M059J (cell line): ENCODE measurements at regions not wholly inside any gene's neighbourhood (a gene's known extent, or its start where the extent isn't known, plus 50 kb on each side); places are given as distances from the start of the nearest gene placed in this dataset.
"Not testable (repeated sequence)": the region's sequence is repeated elsewhere in the genome, so short reads cannot be mapped to it uniquely, and the experiment has no call there.

Experiments
- DNase-seq: peaks from one replicate; pipeline ENCODE4 v3.0.0-alpha.2; 2012; ENCODE audit warnings: low read depth

DNA sequence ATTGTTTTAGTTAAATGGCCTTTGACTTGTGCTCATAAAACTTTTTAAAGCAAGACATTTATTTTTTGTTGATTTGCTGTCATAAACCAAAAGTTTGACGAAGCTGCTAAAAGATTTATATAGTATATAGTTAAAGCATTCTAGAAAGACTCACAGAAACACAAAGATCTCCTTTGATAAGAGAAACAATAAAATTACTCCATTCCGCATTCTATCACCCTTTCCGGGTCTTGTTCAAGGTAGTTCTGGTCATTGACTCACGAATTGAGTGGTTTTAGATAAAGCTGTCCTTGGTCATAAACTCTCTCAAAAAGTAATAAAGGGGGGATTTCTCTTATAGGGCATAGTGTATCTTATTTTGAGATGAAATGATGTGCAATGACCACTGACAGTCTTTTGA is 1010.5 kb upstream of the NCAM2 start:
- no peak for DNase-seq

DNA sequence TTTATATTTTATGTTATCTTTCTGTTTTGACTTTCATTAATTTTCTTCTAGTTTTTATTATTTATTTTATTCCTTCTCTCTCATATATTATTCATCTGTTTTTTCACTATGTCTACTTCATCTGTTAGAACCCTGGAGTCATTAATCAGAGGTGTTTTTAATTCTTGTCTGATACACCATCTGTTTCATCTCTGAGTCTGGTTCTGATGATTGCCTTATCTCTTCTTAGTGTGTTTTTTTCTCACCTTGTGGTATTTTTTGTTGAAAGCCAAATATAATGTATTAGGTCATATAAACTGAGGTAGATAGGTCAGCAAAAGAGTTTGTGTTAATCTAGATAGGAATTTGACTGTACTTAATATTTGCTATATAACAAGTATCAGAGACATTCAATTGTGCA is 1005.7 kb upstream of the NCAM2 start:
- DNase-seq, result no peak

DNA sequence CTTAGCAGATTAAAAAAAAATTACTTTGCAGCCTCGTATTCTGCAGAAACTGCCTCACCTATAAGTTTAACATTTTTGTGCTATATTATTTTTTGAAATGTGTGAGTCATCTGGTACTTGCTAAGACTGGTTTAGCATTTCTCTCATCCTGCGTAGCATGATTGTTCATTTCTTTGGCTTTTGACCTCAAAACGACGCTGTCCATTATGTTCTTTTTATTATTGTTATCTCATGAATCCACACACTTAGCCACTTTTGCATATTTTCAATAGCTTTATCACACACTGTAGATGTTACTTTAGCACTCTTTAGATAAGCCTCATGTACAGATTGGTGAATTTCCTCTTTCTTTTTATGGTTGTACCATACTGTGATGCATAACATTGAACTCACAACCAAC is 1004.9 kb upstream of the NCAM2 start:
- DNase-seq, result no peak

DNA sequence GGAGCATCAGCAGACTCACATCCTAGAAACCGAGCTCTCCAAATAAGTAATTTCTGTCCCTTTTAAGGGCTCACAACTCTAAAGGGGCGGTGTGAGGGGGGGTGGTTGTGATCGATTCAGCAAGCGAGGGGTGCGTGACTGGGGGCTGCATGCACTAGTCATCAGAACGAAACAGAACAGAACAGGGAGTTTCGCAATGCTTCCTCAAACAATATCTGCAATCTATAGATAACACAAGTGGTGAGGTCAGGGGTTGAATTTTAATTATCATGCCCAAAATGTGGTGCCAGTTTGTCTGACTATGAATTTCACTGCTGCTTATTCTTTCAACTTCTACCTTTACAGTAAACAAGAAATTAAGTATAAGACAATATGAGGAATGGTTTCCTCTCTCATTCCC is 1003.0 kb upstream of the NCAM2 start:
- DNase-seq, result no peak

DNA sequence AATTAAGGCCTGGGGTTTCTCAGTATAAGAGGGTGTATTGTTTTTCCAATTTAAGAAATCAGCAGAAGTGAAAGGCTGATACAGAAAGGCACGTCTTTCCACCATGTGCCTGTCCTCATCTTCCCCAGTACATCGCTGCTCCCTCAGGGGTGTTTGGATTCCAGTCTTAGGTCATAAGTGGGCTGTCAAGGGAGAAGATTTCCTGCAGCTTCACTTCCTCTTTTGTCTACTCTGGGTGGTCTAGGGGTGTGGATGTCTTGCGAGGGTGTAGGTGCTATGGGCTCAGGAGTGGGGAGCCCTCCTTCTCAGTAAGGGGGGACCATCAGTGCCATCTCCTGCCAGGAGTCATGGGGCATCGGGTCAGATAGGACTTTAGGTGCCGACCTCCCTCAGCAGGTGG is 999.8 kb upstream of the NCAM2 start:
- no peak for DNase-seq

DNA sequence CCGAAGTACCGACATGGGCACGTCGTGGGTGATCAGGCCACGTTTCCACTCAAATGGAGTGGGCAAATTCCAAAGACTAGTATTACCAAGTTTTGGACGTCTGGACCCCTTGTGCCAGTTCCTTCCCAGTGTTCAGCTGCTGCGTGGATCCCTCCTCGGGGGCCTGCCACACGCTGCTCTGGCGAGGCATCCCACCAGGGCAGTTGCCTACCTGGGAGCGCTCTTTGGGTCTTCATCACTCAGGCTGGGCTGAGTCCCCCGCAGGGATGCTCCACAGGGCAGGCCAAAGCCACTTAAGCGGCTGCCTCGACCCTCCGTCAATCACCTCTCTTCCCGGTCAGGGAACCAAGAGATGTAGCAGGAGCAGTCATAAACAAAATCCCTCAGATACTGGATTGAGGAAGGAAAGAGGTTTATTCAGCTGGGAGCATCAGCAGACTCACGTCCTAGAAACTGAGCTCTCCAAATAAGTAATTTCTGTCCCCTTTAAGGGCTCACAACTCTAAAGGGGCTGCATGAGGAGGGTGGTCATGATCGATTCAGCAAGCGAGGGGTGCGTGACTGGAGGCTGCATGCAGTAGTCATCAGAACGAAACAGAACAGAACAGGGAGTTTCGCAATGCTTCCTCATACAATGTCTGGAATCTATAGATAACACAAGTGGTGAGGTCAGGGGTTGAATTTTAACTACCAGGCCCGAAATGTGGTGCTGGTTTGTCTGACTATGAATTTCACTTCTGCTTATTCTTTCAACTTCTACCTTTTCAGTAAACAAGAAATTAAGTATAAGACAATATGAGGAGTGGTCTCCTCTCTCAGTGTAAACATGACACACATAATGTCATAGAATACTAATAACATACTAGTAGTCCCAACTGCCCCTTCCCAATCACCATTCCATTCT is 998.6 kb upstream of the NCAM2 start:
- DNase-seq, result no peak

DNA sequence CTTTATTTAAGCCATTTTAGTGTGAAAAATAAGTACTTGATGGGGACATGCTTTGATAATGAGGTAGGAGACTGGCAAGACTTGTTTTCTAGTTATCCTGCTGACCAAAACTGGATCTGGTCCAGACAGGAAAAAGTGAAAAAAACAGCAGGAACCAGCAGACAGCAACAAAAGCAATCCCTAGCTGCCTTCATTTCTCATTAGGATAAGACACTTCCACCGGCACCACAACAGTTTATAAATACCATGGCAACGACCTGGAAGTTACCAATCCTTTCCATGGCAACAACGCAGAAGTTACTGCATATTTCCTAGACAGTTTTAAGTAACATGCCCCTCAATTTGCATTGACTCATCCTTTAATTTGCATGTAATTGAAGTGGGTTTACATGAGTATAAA is 993.8 kb upstream of the NCAM2 start:
- DNase-seq, result no peak

DNA sequence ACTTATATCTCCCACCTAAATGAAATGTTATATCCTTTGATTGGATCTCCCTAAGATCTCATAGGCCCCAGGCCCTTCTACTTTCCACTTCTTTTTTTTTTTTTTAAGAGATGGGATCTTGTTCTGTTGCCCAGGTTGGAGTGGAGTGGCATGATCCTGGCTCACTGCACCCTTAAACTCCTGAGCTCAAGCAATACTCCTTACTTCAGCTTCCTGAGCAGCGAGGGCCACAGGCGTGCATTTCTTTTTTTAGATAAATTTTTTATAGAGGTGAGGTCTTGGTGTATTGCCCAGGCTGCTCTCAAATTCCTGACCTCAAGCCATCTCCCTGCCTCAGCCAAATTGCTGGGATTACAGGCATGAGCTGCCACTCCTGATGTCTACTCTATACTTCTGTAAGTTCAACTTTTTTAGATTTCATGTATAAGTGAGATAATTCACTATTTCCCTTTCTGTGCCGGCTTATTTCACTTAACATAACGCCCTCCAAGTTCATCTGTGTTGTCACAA is 987.5 kb upstream of the NCAM2 start:
- no peak for DNase-seq

DNA sequence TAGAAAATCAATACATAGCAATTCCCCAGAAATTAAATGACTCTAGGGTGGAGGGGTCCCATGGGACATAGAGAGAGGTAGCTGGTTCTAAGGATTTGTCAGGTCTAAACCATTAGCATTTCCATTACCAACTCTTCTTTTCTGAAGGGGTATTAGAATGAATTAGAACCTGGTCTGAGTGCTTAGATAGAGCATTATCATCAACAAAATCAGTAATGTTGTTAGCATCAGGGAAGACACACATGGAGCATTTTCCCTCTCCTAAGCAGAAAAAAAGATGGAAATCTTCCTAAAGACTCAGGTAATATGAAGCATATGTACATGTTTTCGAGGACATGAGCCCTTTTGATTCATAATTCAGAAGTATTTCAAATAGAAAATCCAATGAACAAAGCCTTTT is 984.4 kb upstream of the NCAM2 start:
- DNase-seq, result no peak

DNA sequence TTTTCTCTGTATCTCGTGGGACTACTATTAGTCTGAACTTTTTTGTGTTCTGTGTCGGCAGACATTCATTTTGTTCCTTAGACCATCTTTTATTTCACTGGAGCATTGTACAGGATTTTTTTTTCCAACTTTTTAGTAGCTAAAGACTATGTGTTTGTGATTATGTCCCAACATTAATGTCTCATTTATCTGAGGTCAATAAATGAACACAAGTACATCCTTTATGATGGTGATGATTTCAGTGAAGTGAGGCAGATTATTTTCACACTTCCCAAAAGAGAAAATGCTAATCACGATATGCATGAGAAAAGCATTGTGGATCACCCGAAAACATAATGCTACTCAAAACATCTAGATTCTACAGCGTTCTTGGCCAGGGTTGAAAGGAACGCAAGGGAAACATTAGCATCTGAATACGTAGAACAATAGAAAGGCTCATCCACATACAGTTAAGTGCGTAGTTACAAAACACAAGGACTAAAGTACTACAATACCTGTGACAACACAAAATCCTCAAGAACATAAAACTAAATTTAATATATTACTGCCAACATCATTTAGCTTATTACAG is 981.7 kb upstream of the NCAM2 start:
- no peak for DNase-seq

DNA sequence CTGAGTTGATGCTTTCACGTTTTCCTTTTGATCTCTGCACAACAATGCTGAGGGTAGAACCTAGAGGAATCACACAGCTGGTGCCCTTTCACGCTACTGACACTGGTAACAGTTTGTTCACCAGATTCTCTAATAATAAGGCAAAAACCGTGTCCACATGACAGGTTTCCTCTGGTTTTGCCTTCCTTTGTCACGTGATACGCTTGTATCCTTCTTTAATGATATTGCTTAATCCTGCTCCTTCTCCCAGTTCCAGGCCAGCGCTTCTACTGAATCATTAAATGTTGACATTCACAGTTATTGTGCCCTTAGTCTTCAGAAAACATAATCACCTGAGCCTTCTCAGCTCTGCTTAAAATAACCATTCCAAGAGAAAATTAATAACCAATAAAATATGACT is 978.2 kb upstream of the NCAM2 start:
- DNase-seq, result no peak

DNA sequence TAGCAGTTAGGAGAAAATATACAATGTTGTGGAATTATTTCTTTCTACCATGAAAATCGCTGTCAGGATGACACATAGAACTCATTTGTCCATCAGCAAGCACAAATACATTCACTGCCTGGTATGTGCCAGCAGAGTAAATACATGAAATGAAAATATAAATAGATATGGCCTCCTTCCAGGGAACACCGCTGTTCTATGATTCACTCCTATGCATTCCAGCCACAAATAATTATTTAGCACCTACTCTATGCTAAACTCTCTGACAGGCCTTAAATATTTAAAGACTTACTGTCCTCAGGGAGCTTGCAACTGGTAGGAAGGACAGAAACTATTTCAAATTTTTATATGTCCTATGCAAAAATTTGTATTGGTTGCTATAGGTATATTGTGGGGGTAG is 975.0 kb upstream of the NCAM2 start:
- no peak for DNase-seq

DNA sequence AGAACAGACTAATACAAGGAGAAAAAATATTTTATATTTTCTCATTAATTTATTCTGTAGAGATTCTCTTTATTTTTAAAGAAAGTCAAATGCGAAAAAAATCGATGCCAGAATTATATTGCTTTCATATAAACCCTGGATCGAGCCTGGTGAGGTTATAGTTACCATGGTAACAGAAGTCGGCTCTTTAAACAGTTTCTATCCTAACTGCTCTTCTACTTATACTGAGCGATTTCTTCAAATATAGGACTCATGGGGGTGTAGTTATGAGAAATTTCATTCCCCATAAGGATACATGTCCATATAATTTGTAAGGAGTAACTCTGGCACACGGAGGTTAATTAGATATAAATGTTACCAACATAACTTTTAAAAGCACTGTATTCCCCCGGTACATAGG is 973.5 kb upstream of the NCAM2 start:
- DNase-seq, result no peak

DNA sequence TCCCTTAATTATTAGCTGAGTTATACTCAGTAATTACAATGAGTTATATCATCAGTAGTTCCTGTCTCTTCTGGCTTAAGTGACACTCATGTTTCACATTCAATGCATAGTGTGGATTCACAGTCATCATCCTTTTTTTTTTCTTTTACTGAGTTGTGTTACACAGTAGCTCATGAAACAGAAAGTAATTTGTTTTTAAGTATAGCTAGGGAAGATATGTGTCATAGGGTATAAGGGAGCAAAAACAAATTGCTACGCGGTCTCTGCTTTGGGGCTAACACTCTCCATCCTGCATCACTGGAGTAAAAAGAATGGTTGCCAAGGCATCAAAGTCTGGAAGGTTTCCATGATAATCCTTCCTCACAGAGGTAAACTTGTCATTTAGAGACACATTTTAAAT is 971.7 kb upstream of the NCAM2 start:
- DNase-seq, result no peak

DNA sequence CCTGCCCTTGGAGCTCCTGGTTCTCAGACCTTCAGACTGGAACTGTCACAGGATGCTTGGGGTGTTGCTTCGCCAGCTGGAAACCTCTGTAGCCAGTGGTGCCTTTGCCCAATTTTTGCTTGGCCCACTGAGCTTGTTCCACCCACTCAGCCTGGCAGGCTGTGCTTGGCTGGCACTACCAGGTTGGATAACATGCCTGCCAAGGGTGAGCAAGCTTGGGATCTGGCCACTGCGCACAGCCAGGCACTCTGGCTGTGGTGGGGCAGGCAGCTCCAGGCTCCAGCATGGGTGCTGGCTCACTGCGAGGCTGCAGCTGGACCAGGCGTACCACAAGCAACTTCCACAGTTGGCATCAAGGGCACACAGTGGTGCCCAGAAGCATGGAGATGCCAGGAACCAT is 967.8 kb upstream of the NCAM2 start:
- DNase-seq, result no peak

DNA sequence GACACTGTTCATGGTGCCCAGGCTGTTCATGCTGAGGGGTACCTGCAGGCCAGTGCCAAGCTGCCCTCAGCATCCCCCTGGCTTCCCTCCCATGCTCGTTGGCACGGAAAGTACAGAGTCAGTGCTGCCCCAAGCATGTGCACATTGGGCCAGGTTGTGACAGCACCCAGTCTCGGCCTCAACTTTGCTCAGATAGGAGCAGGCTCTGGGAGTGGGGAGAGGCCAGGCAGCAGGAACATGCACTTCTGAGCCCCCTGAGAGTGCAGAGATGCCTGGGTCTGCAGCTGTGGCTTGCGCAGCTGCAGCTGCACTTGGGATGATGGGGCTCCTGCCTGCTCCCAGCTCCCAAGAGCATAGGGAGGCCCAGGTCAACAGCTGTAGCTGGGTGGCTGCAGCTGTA is 966.4 kb upstream of the NCAM2 start:
- DNase-seq, result no peak

DNA sequence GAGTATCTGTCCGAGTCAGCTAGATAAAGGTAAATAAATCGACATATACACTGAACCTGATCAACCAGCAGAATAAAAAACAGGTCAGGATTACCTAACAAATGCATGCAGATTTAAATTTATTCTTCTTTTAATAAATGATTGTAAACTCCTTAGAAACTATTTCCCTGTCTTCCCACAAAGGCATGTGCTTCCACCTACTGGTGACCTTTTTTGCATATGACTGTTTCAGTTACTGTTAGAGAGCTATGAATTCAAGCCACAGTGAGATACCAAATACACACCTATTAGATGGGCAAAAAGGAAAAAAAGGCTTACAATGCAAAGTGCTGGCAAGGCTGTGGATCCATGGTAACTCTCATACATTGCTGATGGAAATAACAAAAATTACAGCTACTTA is 957.4 kb upstream of the NCAM2 start:
- no peak for DNase-seq

DNA sequence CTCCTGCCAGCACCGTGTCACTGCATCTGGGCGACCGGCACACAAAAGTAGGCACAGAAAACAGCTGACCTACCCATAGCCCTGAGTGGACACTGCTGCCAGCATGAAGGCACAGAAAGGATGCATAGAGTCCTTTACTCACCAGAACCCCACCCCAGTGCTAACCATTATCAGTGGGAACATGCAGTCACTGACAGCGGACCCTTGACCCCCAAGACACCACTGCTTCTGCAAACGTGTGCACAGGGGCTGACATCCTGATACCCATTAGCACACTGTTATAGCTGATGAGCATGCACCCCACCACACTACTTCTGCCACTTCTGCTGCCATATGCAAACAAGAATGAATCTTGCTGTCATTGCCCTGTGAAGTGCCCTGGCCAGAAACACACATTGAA is 953.0 kb upstream of the NCAM2 start:
- no peak for DNase-seq

DNA sequence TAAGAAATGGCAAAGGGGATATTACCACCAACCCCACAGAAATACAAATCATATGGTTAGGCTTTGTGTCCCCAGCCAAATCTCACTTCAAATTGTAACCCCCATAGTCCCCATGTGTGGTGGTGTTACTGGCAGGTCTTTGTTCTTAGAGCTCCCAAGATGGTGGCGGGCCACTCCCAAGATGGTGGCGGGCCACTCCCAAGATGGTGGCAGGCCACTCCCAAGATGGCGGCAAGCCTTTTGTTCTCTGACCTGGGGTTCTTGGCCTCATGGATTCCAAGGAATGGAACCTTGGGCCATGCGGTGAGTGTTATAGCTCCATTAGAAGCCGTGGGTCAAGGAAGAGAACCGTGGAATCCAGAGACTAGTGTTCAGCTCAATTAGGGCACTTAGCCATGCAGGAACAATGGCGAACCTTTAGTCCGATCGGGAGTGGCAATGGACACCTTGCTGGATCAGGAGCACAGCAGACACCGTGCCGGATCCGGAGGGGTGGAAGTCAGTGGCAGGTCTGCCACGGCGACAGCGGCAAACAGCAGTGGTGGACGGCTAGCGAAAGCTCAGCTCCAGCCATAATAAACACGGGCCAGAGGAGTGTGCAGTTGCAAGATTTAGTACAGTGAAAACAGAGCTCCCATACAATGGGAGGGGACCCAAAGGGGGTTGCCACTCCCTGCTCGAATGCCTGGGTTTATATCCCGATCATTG is 949.9 kb upstream of the NCAM2 start:
- not testable (repeated sequence) for DNase-seq

DNA sequence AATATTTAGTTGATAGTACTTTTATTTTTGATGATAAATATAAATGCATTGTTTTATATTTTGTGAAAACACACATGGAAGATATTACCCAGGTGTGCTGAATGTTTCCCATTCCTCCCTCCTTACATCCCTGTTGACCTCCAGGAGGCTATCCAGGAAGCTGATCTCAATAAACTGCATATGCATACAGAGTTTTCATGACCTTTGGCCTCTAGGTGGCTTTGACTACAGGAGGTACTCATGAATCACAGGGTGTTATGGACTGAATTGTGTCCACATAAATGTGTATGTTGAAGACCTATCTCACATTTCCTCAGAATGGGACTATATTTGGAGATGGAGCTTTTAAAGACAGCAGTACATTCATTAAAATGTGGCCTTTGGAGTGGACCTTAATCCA is 914.9 kb upstream of the NCAM2 start:
- no peak for DNase-seq

DNA sequence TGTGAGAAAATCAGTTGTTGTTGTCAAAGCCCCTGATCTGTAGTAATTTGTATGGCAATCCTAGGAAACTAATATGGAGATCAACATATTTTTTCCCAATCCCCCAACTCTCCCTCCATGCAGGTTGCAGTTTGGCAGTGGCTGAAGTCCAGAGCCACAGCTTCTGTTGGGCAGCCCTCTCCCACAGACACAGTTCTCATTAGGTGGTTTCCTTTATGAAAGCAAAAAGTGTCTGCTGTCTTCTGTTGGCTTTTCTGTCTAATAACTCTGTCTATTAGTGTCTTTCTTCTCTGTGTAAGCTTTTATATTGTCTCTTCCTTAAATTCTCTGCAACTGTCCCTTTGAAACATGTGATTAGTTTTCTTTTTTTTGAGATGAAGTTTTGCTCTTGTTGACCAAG is 914.3 kb upstream of the NCAM2 start:
- DNase-seq, result no peak

DNA sequence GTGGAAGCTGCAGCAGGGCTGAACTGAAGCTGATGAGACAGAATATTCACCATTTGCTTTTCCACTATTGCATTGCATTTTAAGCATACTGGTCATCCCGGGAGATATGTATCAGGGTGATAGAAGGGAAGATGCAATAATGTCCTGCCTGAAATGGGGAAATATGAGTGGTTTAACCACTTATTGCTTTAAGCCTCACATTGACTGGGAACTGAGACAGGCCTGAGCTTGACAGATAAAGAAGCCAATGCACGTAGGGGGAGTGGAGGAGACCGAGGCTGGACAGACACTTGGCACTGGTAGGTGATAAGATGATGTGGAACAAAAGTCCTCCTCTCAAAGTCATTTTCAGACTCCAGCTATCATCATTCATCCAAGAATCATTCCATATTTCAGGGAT is 911.7 kb upstream of the NCAM2 start:
- no peak for DNase-seq

DNA sequence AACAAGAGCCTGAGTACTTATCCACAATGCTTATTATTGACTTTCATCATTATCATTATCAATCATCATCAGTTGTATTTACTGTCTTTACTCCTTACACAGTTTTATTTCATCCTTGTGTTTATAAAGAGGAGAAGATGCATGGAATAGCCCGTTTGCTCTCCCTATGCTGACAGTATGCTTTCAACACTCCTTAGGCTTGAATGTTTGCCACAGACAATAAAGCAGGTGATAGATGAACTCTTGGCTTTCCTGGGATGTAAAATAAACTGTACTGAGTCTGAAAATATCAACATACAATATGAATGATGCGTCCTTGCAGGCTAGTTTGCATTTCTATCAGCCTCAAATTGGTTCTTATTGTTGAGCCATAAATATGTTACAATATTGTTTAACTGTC is 891.8 kb upstream of the NCAM2 start:
- no peak for DNase-seq
